T-helper 2 cell (primary cell): ENCODE measurements at regions not wholly inside any gene's neighbourhood (a gene's known extent, or its start where the extent isn't known, plus 50 kb on each side); places are given as distances from the start of the nearest gene placed in this dataset.

Experiments
- DNase-seq, 5 experiments: peaks; one replicate each; pipeline versions ENCODE4 v3.0.0 to v3.0.0-alpha.2; 2012 to 2022

- peak in 1 of 5 experiments; percentile 84 for DNase-seq
These were observed 51.3 kb downstream of the GADD45G start for GRCh38 chr9:89655990-89656657.

- no peak for DNase-seq
These were observed 52.5 kb downstream of the GADD45G start for GRCh38 chr9:89657295-89657694.

GRCh38 chr9:89657765-89658164 is 53.0 kb downstream of the GADD45G start:
- DNase-seq: peak in 1 of 5 experiments; percentile 85

- DNase-seq: no peak
These were observed 53.6 kb downstream of the GADD45G start for GRCh38 chr9:89658401-89658800.

GRCh38 chr9:89658931-89659330 is 54.1 kb downstream of the GADD45G start:
- no peak for DNase-seq

GRCh38 chr9:89659473-89659872 is 54.7 kb downstream of the GADD45G start:
- no peak for DNase-seq

GRCh38 chr9:89659891-89660685 is 55.3 kb downstream of the GADD45G start:
- no peak for DNase-seq

- no peak for DNase-seq
These were observed 56.7 kb downstream of the GADD45G start for GRCh38 chr9:89661391-89661949.

GRCh38 chr9:89661956-89662717 is 57.3 kb downstream of the GADD45G start:
- no peak for DNase-seq

- DNase-seq: no peak
These were observed 58.2 kb downstream of the GADD45G start for GRCh38 chr9:89662718-89663613.

- no peak for DNase-seq
These were observed 58.8 kb downstream of the GADD45G start for GRCh38 chr9:89663614-89663970.

GRCh38 chr9:89664010-89664409 is 59.2 kb downstream of the GADD45G start:
- DNase-seq: no peak

GRCh38 chr9:89664896-89665329 is 60.1 kb downstream of the GADD45G start:
- no peak for DNase-seq

- no peak for DNase-seq
These were observed 61.6 kb downstream of the GADD45G start for GRCh38 chr9:89666364-89666763.

- no peak for DNase-seq
These were observed 62.1 kb downstream of the GADD45G start for GRCh38 chr9:89666950-89667349.

- no peak for DNase-seq
These were observed 62.9 kb downstream of the GADD45G start for GRCh38 chr9:89667726-89668125.

GRCh38 chr9:89668216-89668865 is 63.5 kb downstream of the GADD45G start:
- no peak for DNase-seq

- no peak for DNase-seq
These were observed 64.0 kb downstream of the GADD45G start for GRCh38 chr9:89668866-89669246.

GRCh38 chr9:89669361-89669842 is 64.6 kb downstream of the GADD45G start:
- no peak for DNase-seq

- no peak for DNase-seq
These were observed 65.3 kb downstream of the GADD45G start for GRCh38 chr9:89670114-89670513.

- no peak for DNase-seq
These were observed 66.1 kb downstream of the GADD45G start for GRCh38 chr9:89670801-89671434.
